GM12864 (cell line): ENCODE measurements at regions not wholly inside any gene's neighbourhood (a gene's known extent, or its start where the extent isn't known, plus 50 kb on each side); places are given as distances from the start of the nearest gene placed in this dataset.
A peak's percentile ranks its signal among the peaks of the same experiment; 100 is the strongest.

ENCODE experiments used
- DNase-seq: peaks from one replicate; pipeline ENCODE4 v3.0.0-alpha.2; 2011; ENCODE audit warnings: low read depth
- H3K4me3 ChIP-seq: 2 replicates; pipeline ENCODE4 v1.5.1; 2011; ENCODE audit warnings: mild to moderate bottlenecking, low read depth, low read length, control low read depth
- TF ChIP-seq, protein P1 (sequence below): IDR thresholded peaks from 2 replicates; pipeline ENCODE4 v1.5.1; 2011; ENCODE audit warnings: low read depth, mild to moderate bottlenecking, moderate library complexity, low read length, control low read depth, inconsistent platforms; ENCODE audit errors: missing control alignments

DNA sequence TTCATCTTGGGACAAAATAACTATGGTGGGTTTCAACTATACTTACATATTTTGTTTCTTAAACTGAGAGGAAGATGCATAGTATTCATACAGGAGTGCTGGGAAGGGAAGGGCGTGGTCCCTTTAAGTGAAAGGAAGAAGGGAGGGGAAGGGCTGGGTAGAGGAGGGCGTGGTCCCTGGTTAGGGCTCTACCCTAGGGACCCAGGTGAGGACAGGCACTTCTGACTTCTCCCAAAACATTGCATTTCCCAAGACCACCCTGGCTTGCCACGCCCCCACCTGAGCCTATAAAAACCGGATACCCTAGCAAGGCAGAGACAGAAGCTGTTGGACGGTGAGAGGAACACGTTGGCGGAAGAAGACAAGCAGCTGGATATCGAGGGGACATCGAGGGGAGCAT, 157.6 kb upstream of the PLXNA4 start:
- TF ChIP-seq, protein P1, sequence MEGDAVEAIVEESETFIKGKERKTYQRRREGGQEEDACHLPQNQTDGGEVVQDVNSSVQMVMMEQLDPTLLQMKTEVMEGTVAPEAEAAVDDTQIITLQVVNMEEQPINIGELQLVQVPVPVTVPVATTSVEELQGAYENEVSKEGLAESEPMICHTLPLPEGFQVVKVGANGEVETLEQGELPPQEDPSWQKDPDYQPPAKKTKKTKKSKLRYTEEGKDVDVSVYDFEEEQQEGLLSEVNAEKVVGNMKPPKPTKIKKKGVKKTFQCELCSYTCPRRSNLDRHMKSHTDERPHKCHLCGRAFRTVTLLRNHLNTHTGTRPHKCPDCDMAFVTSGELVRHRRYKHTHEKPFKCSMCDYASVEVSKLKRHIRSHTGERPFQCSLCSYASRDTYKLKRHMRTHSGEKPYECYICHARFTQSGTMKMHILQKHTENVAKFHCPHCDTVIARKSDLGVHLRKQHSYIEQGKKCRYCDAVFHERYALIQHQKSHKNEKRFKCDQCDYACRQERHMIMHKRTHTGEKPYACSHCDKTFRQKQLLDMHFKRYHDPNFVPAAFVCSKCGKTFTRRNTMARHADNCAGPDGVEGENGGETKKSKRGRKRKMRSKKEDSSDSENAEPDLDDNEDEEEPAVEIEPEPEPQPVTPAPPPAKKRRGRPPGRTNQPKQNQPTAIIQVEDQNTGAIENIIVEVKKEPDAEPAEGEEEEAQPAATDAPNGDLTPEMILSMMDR = no peak
- H3K4me3 ChIP-seq = no peak overlapping the region
- no peak for DNase-seq

DNA sequence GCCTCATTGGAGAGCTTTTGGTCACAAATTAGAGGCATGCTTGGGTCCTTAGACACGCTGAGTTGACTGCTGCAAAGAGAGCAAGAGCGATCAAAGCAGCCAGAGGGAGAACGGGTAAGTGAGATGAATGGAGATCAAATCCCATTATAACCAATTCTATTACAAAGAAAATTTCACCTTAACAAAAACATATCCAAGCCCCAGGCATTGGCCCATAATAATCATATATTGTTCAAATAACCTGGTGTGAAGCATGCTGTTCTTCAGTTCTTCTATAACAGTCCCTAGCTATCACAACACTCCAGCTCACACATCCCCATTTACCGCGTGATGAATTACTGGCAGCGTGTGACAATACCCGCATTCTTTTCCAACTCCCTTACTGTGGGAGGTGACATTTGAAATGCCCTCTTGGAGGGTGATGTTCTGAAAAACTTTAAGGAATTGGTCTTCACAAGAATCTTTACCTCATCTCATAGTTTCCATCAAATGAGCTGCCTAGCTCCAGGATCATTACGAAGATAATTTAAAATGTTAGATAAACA, 156.1 kb upstream of the PLXNA4 start:
- TF ChIP-seq, protein P1 = no peak

DNA sequence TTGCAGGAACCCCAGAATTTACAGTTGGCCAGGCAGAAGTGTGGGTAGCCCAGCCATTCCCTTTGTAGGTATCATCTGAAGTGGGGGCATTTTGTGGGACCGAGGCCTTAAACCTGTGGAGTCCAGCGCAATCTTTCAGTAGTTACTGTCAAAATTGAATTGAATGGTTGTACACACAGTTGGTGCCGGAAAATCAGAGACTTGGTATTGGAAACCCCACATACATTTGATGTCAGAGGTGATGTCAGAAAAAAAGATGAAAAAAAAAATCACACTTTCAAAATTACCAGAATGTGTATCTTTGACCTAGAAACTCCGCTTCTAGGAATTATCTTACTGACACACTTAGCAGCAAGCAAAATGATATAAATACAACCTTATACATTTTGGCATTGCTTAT, 153.8 kb upstream of the PLXNA4 start:
- no peak for DNase-seq
- TF ChIP-seq, protein P1 = no peak
- no peak overlapping the region for H3K4me3 ChIP-seq

More for the DNA sequence above, 156.1 kb upstream of the PLXNA4 start:
- H3K4me3 ChIP-seq = no peak overlapping the region
- no peak for DNase-seq

DNA sequence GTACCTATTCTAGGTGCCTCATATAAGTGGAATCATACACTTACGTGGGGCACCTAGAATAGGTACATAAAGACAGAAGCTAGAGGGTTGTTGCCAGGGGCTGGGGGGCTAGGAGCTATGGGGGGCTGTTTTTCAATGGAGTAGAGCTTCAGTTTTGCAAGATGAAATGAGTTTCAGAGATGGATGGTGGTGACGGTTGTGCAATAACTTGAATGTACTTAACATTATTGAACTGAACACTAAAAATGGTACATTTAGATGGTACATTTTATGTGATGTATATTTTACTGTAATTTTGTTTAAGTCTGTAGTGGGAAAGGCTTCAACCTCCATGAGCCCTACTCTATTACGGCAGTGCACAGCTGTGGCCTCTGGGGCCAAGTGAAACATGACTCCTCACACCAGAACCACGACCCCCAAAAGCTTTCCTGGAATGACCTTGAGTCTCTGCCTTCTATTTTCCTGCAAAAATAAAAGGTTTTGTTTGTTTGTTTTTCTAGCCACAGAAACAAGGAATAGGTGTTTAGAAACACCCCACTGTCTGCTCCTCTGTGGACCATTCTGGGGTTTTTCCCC, 147.3 kb upstream of the PLXNA4 start:
- no peak overlapping the region for H3K4me3 ChIP-seq
- DNase-seq = no peak
- TF ChIP-seq, protein P1 = no peak

DNA sequence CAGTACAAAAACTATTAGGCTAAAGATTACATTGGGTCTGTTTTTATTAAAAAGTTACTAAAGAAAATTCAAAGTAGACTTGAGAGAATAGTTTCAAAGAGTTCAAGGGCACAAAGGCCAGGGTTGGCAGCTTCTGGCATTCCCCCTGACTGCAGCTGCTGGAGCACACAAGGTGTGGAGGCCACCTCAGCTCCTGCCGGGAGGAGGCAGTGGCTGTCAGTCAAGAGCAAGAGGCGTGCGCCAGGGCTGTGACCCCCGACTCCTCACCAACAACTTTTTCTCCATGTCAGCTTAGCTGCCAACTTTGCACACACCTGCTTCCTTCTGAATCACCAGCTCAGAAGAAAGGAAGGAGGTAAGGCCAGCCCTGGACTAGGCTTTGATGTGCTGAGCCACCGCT, 144.6 kb upstream of the PLXNA4 start:
- TF ChIP-seq, protein P1 = no peak
- DNase-seq = no peak
- H3K4me3 ChIP-seq = no peak overlapping the region

DNA sequence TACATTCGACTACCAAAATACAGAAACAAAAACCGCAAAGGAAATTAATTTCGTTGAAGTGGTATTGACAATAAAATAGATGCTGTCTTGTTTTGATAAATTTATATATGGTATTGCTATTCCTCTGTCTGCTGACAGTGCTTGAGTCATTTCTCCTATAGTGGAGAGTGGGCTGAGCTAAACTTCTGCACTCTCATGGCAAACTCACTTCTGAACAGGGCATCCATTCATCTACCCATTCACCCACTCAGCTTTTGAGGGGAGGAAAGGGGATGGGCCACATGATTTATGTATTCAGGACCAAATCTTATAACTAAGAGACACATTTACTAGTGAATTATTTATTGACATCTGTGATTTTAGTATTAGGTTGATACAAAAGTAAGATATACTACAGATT, 137.6 kb upstream of the PLXNA4 start:
- DNase-seq = no peak
- TF ChIP-seq, protein P1 = no peak
- H3K4me3 ChIP-seq = no peak overlapping the region

DNA sequence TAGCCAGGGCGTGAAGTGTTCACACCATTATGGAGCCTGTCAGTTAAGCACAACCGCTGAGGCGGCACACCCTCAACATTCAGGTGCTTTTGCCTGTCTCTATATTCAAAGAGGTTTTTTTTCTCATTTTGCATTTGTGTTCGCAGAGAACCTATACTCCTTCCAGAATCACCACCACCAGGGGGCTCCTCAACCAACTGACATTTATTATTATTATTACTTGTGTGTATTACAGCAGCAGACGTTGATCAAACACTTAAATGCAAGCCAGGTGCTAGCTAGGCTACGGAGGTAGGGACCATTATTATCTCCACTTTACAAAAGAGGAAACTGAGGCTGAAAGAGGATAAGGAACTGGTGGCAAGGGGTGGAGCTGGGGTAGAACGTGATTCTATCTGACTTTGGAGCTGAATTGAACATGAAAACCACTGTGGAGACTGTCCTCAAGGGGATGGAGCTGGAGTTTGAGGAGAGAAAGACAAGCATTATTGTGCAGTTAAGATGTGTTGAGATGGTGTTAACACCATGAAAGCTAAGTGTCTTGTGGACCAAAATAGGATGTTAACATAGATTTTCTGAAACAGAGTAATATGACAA, 133.8 kb upstream of the PLXNA4 start:
- TF ChIP-seq, protein P1 = peak; percentile 49
- H3K4me3 ChIP-seq = no peak overlapping the region
- no peak for DNase-seq
